DOHH2 (cell line): ENCODE measurements at regions not wholly inside any gene's neighbourhood (a gene's known extent, or its start where the extent isn't known, plus 50 kb on each side); places are given as distances from the start of the nearest gene placed in this dataset.

Experiments
- H3F3A ChIP-seq: fragments of 200-600 bp; sonication (generic), shearing (Covaris generic); 2 replicates; pipeline ENCODE4 v1.6.0; 2016; ENCODE audit warnings: antibody characterized with exemption, mild to moderate bottlenecking; ENCODE audit not compliant: control insufficient read depth, insufficient read depth
- H3K27ac ChIP-seq: fragments of 200-600 bp; sonication (generic); 2 replicates; pipeline ENCODE4 v1.5.1; 2014; ENCODE audit warnings: low read depth, mild to moderate bottlenecking, low read length, moderate library complexity
- H3K27me3 ChIP-seq: fragments of 200-600 bp; sonication (generic); 2 replicates; pipeline ENCODE4 v1.6.1; 2014; ENCODE audit warnings: mild to moderate bottlenecking, low read length, mixed read lengths; ENCODE audit not compliant: control insufficient read depth
- H3K36me3 ChIP-seq: fragments of 200-600 bp; sonication (generic); 2 replicates; pipeline ENCODE4 v1.6.1; 2014; ENCODE audit warnings: mild to moderate bottlenecking, low read length, moderate library complexity, mixed read lengths; ENCODE audit not compliant: control insufficient read depth
- H3K4me1 ChIP-seq: fragments of 200-600 bp; sonication (generic); 2 replicates; pipeline ENCODE4 v1.6.1; 2014; ENCODE audit warnings: mild to moderate bottlenecking, low read length, mixed read lengths; ENCODE audit not compliant: control insufficient read depth
- H3K4me2 ChIP-seq: fragments of 200-600 bp; sonication (generic); 2 replicates; pipeline ENCODE4 v1.6.0; 2014; ENCODE audit warnings: mild to moderate bottlenecking, low read length, moderate library complexity
- H3K4me3 ChIP-seq: fragments of 200-600 bp; sonication (generic); 2 replicates; pipeline ENCODE4 v1.5.1; 2014; ENCODE audit warnings: mild to moderate bottlenecking, low read length, mixed read lengths
- H3K79me2 ChIP-seq: fragments of 200-600 bp; sonication (generic); 2 replicates; pipeline ENCODE4 v1.6.1; 2014; ENCODE audit warnings: mild to moderate bottlenecking, low read length, mixed read lengths; ENCODE audit not compliant: control insufficient read depth
- H3K9me2 ChIP-seq: fragments of 200-600 bp; sonication (generic); replicated peaks from 2 replicates; pipeline ENCODE4 v1.6.1; 2014; ENCODE audit warnings: mild to moderate bottlenecking, low read length, mixed read lengths; ENCODE audit not compliant: control insufficient read depth
- H3K9me3 ChIP-seq: fragments of 200-600 bp; sonication (generic); 2 replicates; pipeline ENCODE4 v1.6.1; 2014; ENCODE audit warnings: antibody characterized with exemption, low read length, mixed read lengths; ENCODE audit not compliant: control insufficient read depth, insufficient read depth
- H4K20me1 ChIP-seq: fragments of 200-600 bp; sonication (generic); 2 replicates; pipeline ENCODE4 v1.6.0; 2014; ENCODE audit warnings: low read depth, mild to moderate bottlenecking, antibody characterized with exemption, low read length, moderate library complexity; ENCODE audit not compliant: control insufficient read depth, insufficient read depth
- CTCF ChIP-seq: fragments of 200-600 bp; sonication (generic); IDR thresholded peaks from one replicate; pipeline ENCODE4 v1.5.1; 2014; ENCODE audit warnings: antibody characterized with exemption, mild to moderate bottlenecking, low read depth, low read length; ENCODE audit not compliant: poor library complexity, severe bottlenecking
- EZH2phosphoT487 ChIP-seq: fragments of 200-600 bp; sonication (generic); IDR thresholded peaks from 2 replicates; pipeline ENCODE4 v1.6.1; 2017; ENCODE audit warnings: borderline replicate concordance, mild to moderate bottlenecking, antibody characterized with exemption, low read length, moderate library complexity, mixed read lengths

DNA sequence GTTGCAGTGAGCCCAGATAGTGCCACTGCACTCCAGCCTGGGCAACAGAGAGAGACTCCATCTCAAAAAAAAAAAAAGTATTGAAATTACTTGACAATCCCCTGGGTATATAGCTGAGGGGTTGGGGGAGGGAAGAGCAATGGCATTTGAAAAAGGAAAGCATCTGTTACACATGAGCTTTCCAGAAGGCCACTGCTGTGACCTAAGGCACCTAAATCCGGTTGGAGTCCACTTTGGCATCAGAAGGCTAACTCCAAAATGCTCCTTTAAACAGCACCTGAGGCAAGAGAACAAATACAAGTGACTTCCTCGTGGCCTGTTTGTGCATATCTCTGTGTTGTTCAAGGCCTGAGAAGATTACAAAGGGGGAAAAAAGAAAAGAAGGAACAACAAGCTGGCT is 74.8 kb upstream of the PALS2 start:
- H3K79me2 ChIP-seq, result no peaks in the 10 kb centered on the region
- H3K4me1 ChIP-seq, result no peaks in the 10 kb centered on the region
- H3K27me3 ChIP-seq, result peaks cover 9% of the 10 kb centered on the region; the same call in 1 of the 2 replicates
- no peaks in the 10 kb centered on the region for H3K9me2 ChIP-seq
- no peak overlapping the region for H3K27ac ChIP-seq
- no peaks in the 10 kb centered on the region for H3F3A ChIP-seq
- no peaks in the 10 kb centered on the region for H3K36me3 ChIP-seq
- H3K4me2 ChIP-seq, result no peak overlapping the region
- H3K4me3 ChIP-seq, result no peak overlapping the region
- no peaks in the 10 kb centered on the region for H4K20me1 ChIP-seq
- no peaks in the 10 kb centered on the region for H3K9me3 ChIP-seq
- TF ChIP-seq EZH2phosphoT487 (no peak), CTCF (no peak)

DNA sequence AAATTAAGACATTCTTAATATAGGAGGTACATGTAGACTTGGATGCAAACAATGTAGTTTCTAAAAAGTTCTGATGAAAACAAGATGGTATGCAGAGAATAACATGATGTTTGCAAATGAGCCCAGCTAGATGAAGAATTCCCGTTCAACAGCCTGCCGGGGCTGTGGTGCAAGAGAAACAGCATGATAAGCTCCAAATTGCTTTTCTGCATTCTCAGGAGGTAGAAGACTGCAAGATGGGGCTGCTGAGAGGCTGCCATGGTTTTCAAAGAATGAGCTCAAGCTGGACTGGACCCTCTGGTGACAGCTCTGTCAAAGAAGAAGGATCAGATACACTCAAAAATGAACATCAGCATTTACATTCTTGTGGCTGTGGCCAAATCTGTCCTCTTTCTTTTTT is 73.4 kb upstream of the PALS2 start:
- H3K27me3 ChIP-seq, result peaks cover 14% of the 10 kb centered on the region; the same call in 1 of the 2 replicates
- no peaks in the 10 kb centered on the region for H3K9me3 ChIP-seq
- H3K27ac ChIP-seq, result no peak overlapping the region
- no peaks in the 10 kb centered on the region for H3K79me2 ChIP-seq
- TF ChIP-seq EZH2phosphoT487 (no peak), CTCF (no peak)
- H3K9me2 ChIP-seq, result no peaks in the 10 kb centered on the region
- H3K4me3 ChIP-seq, result no peak overlapping the region
- H3K4me2 ChIP-seq, result no peak overlapping the region
- H3K4me1 ChIP-seq, result no peaks in the 10 kb centered on the region
- no peaks in the 10 kb centered on the region for H3F3A ChIP-seq
- no peaks in the 10 kb centered on the region for H4K20me1 ChIP-seq
- H3K36me3 ChIP-seq, result no peaks in the 10 kb centered on the region

GRCh38 chr7:24500599-24500998 is 72.7 kb upstream of the PALS2 start:
- Histone ChIP-seq H3K4me2 (no peak overlapping the region), H3K36me3 (no peaks in the 10 kb centered on the region), H3K4me3 (no peak overlapping the region), H3F3A (no peaks in the 10 kb centered on the region), H4K20me1 (no peaks in the 10 kb centered on the region), H3K9me3 (no peaks in the 10 kb centered on the region), H3K9me2 (no peaks in the 10 kb centered on the region), H3K79me2 (no peaks in the 10 kb centered on the region), H3K4me1 (no peaks in the 10 kb centered on the region), H3K27me3 (peaks cover 16% of the 10 kb centered on the region; the same call in 1 of the 2 replicates), H3K27ac (no peak overlapping the region)
- TF ChIP-seq EZH2phosphoT487 (no peak), CTCF (no peak)

GRCh38 chr7:24501009-24501408 is 72.2 kb upstream of the PALS2 start:
- H3K9me3 ChIP-seq, result no peaks in the 10 kb centered on the region
- H3K79me2 ChIP-seq, result no peaks in the 10 kb centered on the region
- H3K4me3 ChIP-seq, result no peak overlapping the region
- H3K9me2 ChIP-seq, result no peaks in the 10 kb centered on the region
- H4K20me1 ChIP-seq, result no peaks in the 10 kb centered on the region
- H3K4me1 ChIP-seq, result no peaks in the 10 kb centered on the region
- H3K27me3 ChIP-seq, result peaks cover 16% of the 10 kb centered on the region; the same call in 1 of the 2 replicates
- no peaks in the 10 kb centered on the region for H3F3A ChIP-seq
- TF ChIP-seq EZH2phosphoT487, result no peak
- TF ChIP-seq CTCF, result no peak
- H3K36me3 ChIP-seq, result no peaks in the 10 kb centered on the region
- no peak overlapping the region for H3K4me2 ChIP-seq
- no peak overlapping the region for H3K27ac ChIP-seq
